GM18951 (cell line): ENCODE measurements at regions not wholly inside any gene's neighbourhood (a gene's known extent, or its start where the extent isn't known, plus 50 kb on each side); places are given as distances from the start of the nearest gene placed in this dataset.

Experiments used
- POLR2A ChIP-seq: IDR thresholded peaks from 4 replicates; pipeline ENCODE4 v1.6.1; 2011; ENCODE audit warnings: mild to moderate bottlenecking; ENCODE audit not compliant: insufficient read length, insufficient read depth; ENCODE audit errors: extremely low read depth
- in situ Hi-C: fragments of 300-500 bp; cut with MboI; formaldehyde crosslinking; loops from one replicate; pipeline ENCODE4 v1.12.0; 2022; ENCODE audit warnings: low sequenced_read_pairs, mixed read lengths, inconsistent platforms; ENCODE audit not compliant: unreplicated experiment

DNA sequence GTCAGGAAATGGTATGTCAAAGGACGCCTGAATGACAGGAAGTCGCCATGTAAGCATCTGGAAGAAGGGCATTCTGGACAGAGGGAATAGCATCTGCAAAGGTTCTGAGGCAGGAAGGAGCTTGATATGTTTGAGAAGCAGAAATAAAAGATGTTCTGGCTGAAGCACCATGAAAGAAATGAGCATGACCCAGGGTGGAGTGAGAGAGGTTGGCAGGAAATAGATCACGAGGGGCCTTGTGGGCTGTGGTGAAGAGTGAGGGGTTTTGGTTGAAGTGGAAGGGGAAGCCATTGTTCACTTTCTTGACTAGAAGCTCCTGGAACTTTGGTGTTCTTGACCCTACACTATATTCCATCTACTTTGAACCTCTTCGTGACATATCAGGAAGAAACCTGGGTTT, 99.4 kb upstream of the PARP11 start:
- TF ChIP-seq POLR2A, result no peak
- in situ Hi-C loops, result no loop called here

DNA sequence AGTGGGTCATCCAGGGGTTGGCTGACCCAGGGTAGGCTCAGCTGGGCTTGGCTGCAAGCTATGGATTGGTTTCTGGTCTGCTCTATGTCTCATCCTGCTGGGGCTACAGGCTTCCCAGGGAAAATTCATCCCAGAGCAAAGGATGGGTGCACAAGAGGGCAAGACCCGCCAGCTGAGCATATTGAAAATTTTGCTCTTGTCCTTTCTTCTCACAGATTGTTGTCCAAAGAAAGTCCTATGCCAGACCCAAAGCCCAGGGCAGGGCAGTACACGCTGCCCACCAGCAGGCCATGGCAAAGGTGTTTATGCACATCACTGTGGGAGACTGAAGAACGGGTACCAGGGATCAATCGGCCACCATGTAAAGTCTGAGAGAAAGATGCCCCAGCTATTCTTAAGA, 95.3 kb upstream of the PARP11 start:
- no peak for TF ChIP-seq POLR2A
- in situ Hi-C loops, result no loop called here

DNA sequence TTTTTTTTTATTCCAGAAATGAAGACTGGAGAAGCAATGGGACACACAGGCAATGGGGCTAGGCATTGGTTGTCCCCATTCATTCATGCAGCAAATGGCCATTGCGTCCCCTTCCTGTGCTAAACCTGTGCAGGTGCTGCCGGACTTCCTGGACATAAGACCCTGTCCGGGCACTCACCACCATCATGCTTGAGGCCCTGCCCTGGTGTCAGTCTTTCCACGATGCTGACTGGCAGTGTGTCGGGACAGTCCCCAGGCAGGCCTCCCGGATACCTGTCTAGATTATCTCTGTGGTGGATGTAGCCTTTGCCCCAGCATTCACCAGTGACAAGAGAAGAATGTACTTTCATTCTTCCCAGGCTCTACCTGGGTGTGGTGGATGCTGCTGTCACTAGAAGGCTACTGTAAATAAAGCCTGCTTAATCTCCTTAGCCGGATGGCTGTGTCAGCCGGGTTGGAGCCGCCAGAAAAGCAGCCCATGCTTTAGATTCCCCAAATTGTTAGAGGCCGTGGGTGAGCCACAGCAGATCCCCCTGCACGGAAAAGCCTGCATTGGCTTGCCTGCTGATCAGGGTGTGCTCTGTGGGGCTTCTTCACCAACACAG, 94.5 kb upstream of the PARP11 start:
- TF ChIP-seq POLR2A, result no peak
- in situ Hi-C loops, result no loop called here

DNA sequence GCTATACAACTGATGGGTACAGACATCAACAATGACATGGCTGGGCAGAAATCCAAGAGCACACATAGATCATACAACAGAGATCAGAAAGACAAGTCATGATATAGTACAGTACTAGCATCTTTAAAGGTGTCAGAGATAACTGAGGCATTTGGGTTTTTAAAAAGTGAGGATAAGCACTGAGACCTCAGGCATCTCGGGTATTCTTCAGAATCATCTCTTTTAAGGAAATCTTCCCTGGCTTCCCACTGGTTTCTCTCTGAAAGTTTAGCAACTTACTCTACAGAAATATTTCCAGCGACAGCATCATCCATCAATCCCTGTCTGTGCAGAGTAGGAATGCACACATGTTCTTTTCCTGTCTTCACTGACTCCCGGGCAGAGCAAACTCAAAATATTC, 93.2 kb upstream of the PARP11 start:
- in situ Hi-C loops, result no loop called here
- TF ChIP-seq POLR2A, result no peak

DNA sequence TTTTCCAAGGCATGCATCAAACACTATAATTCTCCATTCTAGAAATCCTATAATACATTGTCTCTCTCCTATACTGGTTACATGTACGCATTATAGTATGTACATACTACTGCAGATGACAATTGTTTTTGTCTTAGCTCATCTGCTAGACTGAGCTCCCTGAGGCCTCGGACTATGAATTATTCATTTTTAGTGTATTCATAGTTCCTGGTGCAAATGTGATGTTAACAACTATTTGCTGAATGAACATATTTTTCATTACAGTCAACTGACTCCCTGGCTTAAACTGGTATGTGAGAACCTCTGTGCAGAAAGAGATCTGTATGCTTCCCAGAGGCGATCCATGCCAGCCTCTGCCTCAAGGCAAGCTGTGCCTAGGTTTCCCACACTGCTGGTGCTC, 91.8 kb upstream of the PARP11 start:
- TF ChIP-seq POLR2A, result no peak
- in situ Hi-C loops, result no loop called here

DNA sequence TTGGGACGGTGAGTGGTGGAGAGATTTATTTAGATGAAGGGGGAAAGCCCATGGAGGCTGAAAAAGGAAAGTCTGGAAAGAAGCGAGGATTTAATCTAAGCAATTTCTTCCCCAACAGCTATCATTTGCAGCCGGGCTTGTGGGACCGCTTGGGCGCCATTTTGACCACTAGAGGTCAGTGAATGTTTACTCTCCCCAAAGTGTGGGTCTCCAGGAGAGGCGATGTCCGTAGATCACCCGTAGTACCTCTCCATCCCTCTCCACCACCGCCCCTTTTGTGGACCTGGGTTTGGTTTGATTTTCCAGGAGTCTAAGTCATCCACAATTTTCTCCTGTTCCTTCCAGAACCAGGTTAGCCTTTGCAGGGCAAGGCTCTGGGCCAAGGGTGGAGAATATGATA, 91.2 kb upstream of the PARP11 start:
- in situ Hi-C loops, result no loop called here

DNA sequence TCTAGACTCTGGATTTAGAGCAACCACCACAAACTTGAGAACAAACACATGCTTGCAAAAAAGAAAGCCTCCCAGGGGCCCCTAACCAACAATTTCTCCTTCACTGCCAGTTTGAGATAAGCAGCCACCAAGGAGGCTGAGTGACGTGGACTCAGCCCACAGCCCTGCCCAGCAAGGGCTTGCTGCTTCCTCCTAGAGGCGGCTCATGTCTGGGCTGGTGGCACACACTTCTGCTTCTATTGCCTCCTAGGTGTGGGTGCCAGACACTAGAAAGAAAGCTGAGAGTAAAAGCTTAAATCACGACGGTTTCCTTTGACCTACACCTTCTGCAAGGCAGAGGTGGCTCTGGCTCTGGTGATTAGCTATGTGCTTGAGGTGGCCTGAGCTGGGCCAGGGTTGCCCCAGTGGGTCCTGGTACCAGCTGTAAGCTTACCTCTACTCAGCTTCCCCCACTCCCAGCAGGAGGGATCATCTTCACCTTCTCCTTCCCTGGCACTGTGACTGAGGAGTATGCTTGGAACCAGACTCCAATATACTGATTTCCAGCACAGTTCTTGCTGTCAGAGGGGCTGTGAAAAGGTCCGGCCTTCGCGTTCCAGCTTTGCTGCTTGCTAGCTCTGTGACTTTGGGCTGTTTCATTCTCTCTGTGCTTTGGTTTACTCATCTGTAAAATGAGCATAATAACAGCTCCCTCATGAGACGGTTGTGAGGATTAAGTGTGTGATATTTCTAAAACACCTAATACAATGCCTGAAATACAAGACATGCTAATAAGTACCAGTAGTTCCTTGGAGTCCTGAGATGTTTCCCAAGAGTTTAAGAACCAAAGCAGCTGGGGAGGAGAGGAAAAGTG, 89.7 kb upstream of the PARP11 start:
- in situ Hi-C loops, result no loop called here
- TF ChIP-seq POLR2A, result no peak

More for the DNA sequence above, 91.2 kb upstream of the PARP11 start:
- TF ChIP-seq POLR2A, result no peak

DNA sequence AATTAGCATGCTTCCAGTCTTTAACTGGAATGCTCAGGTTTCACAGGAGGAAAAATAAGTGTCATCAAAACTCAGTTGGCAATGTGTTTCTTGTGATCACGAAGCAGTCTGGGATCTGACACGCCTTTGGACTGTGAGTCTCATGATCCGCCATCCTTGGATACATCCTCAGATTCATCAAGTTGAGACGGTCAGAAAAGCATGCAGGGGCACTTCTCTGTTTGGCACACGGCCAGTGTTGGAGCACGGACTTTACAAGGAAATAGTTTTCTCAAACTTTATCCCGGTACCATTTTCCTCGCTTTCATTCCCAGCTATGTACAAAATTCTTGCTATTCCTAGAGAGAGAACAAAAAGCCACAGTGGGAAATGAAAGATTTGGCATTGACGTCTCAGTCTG, 88.4 kb upstream of the PARP11 start:
- in situ Hi-C loops, result no loop called here
- no peak for TF ChIP-seq POLR2A

DNA sequence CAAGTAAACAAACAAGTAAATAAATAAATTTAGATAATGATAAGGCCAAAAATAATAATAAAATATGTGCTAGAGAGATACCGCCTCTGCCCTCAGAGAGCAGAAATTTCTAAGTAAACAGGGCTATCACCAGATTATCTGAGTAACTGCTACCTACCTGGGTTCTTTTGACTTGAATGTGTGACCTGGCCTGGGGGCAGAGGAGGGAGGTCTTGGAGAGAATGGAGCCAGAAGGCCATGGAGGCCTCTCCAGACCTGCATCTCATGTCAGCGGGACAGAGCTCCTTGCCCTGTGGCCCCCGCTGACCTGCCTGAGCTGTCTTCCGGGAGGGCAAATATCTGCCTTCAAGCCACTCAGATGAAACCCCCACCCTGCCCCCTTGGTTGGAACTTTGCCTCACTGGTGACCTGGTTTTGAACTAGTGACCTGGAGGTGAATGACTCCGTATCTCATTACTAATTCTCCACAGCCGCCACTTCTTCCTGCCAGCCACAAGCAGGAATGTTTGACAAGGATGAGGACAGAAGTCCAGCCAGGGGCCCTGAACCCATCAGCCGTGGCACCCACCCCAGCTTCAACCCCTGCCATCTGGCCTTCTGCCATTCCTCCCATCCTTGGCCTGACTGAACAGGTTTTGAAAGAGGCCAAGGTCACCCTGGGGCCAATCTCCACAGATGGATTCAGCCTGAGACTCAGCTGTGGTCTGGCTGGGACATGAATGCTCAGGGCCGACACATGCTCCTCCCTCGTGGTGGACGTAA, 86.8 kb upstream of the PARP11 start:
- in situ Hi-C loops, result no loop called here
- no peak for TF ChIP-seq POLR2A

DNA sequence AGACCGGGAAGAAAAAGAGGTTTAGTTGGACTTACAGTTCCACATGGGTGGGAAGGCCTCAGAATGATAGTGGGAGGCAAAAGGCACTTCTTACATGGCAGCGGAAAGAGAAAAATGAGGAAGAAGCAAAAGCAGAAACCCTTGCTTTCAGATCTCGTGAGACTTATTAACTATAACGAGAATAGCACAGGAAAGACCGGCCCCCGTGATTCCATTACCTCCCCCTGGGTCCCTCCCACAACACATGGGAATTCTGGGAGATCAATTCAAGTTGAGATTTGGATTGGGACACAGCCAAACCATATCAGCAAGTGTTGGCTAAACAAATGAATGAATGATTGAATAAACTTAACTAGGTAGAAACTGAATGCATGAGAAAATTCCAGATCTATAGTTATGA, 85.3 kb upstream of the PARP11 start:
- TF ChIP-seq POLR2A, result no peak
- in situ Hi-C loops, result no loop called here

DNA sequence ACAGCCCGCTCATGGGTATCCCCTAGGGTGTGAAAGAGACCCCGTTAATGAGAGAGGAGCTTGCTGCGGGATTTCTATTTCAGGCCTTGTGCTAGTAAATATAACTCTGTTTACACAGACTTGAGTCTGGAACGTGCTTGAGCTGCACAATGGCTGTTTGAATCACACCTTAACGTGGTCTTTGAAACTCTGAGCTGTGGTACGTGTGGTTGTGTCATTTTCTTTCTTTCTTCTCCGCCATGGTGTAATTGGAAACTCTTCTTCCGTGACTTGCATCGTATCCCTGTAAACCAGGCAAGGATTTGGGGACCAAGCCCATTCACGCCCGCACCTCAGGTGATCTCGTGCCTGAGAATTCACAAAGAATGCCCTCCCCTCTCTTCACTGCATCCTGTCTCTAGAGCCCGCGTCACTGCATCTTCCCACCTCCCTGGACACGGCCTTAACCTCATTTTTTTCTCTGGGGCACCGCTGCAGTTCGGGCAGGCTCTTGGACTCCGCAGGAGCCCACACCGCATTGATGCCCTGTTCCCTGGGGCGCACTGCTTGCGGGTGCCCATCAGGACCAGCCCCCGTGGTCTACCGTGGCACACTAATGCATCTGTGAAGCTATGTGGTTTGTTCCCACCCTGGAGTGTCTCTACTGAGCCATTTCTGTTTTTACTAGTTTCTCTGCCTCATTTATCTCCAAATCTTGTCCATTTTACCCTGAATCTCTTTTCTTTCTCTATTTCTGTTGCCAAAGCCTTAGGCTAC, 78.4 kb upstream of the PARP11 start:
- in situ Hi-C loops, result no loop called here
- no peak for TF ChIP-seq POLR2A

DNA sequence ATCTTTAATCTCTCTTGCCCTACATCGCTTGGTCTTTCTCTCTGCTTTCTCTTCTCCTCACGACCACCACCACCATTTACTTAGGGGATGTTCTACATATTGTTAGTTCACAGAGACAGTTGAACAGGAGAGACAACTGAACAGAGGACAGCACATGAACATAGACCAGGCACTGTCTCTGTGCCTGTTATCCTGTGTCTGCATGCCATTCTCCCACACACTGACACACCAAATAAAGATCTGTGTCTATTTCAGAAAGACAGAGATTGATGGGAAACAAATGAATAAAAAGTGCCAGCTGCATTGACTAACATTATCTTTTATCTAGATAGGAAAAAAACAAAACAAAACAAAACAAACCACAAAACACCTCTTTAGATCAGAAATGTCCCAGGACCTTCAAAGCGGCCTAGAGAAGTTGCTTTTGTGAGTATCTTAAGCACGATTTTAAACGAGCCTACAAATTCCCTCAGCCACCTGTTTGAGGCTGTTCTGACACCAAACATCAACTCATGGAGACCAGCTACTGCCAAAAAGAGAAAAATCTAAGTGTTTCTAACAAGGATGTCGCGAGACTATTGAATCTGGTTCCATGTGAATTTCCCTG, 77.6 kb upstream of the PARP11 start:
- no peak for TF ChIP-seq POLR2A
- in situ Hi-C loops, result no loop called here

DNA sequence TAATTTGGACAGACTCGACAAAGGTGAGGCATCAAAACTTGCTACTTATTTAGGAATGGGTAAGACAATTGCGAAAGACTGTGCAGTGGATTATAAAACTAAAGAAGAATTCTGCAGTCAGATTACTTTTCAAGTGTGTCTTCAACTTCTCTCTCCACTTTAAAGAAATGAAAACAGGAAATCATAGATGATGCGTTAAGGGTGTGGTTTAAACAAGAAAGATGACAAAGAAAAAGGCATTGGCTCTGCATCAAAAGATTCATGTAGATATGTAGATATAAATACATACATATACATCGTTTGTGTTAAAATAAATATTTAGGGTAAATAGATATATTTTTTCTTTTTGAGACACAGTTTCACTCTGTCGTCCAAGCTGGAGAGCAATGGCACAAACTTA, 74.6 kb upstream of the PARP11 start:
- no peak for TF ChIP-seq POLR2A
- in situ Hi-C loops, result no loop called here
